MV-4-11 (cell line): ENCODE measurements at regions not wholly inside any gene's neighbourhood (a gene's known extent, or its start where the extent isn't known, plus 50 kb on each side); places are given as distances from the start of the nearest gene placed in this dataset.
"Not testable (repeated sequence)": the region's sequence is repeated elsewhere in the genome, so short reads cannot be mapped to it uniquely, and the experiment has no call there.

Source experiments
- DNase-seq: peaks from one replicate; lab custom pipeline; 2025; lab: John Stamatoyannopoulos, UW

DNA sequence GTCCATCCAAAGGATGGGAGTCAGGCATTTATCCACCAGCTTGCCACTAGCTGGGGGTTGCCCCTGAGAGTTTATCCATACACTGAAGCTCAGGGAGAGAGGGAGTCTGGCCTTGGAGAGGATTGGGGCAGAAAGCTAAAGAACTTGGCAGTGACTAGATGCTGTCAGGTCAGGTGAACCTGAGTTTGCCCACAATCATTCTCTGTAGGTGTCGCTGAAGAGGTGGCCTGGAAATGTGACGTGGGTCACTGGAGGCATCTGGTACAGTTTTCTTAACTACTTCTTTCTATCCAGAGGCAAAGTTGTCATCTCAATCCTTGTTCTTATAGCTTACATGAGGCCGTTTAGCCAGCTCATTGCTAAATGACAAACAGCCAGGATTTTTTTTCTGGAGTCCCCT, 298.0 kb upstream of the CTNNB1 start:
- no peak for DNase-seq

DNA sequence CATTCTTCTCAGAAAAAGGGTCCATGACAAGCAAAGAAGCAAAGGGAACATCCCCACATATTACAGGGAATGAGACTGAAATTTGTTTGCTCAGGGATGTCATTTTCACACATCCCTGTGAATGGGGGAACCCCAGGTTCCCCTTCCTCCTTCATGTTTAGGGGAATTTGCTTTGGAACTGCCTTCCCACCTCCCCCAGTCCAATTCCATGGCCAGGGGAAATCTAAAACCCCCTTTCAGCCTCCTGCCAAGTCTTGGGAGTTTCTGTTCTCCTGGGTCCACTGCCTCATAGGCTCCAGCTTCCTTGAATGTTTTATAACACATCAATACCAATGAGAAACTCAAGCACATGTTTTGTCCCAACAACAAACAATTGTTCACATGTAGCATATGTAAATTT, 297.5 kb upstream of the CTNNB1 start:
- DNase-seq: no peak

DNA sequence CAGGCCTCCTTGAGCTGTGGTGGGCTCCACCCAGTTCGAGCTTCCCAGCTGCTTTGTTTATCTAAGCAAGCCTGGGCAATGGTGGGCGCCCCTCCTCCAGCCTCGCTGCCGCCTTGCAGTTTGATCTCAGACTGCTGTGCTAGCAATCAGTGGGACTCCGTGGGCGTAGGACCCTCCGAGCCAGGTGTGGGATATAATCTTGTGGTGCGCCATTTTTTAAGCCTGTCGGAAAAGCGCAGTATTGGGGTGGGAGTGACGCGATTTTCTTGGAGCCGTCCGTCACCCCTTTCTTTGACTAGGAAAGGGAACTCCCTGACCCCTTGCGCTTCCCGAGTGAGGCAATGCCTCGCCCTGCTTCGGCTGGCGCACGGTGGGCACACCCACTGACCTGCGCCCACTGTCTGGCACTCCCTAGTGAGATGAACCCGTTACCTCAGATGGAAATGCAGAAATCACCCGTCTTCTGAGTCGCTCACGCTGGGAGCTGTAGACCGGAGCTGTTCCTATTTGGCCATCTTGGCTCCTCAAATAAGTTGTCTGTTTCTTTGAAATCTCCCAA, 291.3 kb upstream of the CTNNB1 start:
- not testable (repeated sequence) for DNase-seq

DNA sequence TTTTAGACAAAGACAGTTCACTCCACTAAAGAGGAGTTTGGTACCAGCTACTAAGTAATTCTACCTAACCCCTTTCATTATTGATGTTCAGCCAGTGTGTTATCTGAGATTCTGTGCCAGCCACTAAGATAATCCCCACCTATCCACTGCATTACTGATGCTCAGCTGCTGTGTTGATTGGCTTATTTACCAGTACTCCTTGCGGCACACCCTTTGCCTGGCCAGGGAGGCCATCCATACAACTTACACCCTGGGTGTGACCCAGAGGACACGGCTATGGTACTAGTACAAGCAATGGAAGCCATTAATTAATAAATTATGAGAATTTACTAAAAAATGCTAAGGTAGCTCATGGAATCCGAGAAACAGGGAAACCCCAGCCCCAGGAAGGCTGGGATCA, 290.7 kb upstream of the CTNNB1 start:
- DNase-seq: no peak

DNA sequence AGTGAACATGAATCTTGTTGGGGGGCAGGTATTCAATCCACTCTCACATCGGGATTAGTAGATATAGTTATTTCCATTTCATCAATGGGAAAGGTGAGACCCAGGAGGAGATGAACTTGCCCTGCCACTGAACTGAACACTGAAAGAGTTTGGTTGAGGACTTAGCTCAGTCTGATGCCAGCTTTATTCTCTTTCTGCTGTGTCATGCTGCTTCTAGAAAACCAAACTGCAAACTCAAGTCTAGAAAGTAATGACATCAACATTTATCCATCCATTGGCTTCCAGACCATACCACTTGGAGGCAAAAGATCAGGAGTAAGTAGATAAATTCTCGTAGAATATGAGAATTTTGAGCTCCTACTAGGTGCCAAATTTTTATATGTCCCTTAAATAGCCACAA, 288.0 kb upstream of the CTNNB1 start:
- no peak for DNase-seq

DNA sequence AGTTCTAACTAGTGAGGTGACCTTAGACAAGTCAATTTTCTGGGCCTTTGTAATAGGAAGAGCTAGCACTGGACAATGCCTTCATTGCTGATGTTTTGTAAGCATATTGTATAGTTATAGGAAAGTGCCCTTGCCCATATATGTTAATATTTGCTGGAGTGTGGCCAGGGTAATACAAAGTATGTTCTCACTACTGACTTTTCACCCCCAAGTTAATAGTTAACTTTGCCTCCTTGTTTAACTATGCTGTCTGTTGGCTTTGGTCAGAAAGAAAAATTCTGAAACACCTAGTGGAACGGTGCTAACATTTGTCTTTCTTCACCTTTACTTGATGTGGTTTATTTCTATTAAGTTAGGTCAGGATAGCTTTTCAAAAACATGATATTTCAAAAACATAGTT, 287.4 kb upstream of the CTNNB1 start:
- DNase-seq: no peak

DNA sequence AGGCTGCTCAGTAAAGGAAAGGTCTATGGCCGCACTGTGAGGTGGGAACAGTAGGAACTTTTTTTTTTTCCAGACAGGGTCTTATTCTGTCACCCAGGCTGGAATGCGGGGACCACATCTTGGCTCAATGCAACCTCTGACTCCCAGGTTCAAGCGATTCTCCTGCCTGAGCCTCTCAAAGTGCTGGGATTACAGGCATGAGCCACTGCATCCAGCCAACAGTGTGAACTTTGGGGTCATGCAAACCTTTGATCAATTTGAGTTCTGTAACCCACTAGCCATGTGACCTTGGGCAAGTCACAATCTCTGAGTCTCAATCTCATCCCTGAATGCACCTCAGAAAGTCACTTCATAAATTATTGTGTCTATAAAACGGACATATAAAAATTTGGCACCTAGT, 286.8 kb upstream of the CTNNB1 start:
- no peak for DNase-seq

DNA sequence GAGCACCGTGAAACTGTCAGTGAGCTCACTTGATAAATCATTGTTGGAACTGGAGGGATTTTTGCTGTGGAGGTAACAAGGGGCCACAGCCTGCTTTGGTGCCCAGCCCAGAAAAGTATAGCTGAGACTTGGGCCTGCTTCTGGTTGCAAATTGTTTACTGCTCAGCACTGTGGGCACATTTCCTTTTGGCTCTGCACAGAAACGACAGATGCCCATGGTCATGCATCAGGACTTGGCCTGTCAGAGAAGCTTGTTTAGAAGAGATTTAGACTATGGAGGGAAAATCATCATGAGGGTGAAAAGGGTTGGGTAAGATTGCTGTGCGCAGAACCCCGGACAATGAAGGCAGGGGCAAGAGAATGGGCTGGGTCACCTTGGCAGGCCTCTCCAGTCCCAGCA, 286.1 kb upstream of the CTNNB1 start:
- DNase-seq: no peak

DNA sequence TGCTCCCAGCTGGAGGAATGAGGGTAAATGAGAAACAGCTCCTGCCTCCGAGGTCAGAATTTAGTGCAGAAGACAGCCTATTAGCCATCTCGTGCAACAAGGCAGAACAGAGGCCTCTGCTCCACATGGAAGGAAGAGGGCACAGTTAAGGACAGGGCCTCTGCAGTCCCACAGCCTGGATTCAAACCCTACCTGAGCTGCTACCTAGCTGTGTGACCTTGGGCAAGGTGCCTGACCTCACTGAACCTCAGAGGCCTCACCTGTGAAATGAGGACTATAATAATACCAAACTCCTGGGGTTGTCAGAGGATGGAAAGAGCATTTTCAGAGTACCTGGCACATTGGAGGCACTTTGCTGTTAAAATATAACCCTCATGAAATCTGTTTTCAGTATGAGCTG, 285.7 kb upstream of the CTNNB1 start:
- DNase-seq: no peak

DNA sequence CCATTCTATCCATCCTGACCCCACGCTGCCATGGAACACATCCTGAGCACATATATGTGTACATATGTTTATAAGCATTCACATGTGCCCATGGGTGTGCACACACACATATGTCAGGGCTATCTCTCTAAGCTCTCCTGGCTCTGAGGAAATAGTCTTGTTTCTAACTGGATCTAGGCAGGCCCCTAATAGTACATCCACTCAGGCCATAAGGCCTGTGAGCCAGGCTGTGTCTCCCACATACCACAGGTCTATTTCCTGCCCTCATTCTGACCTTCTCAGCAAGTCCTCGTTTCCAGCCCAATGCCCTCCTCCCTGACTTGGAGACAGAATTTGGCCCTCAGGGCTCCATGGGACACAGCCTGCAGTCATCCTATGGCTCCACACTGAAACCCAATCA, 284.8 kb upstream of the CTNNB1 start:
- no peak for DNase-seq

DNA sequence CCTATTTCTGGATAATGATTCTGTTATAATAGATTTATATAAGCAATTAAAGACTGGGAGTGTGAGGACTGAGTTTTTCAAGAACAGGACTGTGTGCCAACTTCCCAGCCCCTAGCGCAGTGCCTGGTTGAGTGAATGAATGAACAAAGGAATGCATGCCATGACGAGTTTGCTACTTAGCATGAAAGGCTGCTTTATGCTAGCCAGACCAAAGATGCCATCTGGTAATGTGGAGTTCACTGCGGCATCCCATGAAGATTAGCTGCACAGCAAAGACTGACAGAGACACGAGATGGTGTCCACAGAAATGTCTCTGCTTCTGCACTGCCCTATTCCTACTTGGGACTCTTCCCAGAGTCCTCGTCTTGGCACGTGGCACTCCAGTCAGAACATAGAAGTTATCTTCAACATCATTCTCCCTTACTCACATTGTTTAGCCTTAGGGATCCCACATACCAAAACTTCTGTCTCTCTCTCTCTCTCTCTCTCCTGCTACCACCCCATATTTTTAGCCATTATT, 283.9 kb upstream of the CTNNB1 start:
- no peak for DNase-seq

DNA sequence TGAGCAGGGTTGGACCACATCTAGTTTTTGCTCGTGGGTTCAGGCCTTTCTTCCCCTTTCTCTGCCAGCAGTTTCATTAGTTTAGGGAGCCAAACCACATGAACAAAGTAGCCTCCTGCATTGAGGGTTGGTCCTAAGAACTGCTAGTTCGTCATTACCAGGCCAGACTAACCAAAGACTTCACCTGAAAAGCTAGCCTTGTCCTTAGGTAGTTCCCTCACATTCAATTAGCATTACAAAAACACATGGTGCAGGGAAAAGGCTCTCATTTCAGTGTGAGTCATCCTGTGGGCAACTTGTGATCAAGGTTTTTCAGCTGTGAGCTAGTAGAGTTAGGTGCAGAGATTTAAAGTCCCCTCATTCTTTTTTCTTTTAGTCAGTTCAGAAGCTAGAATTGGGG, 279.3 kb upstream of the CTNNB1 start:
- DNase-seq: peak; percentile 54

DNA sequence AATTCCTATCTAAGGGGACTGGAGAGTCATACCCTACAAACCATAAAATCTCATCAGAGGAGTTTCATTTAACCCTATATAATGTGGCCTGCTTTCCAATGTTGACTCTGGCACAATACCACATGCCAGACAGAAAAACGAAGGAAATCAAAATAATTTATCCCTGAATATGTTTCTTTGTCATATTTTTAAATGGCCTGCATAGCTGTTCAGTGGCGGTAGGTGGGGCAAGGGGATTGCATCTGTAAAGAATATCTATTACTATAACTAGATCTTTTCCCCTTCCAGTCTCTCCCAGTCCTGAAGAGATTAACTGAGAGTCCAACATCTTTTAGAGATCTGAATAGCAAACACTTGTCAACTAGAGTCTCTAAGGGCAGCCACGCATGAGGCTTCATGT, 278.1 kb upstream of the CTNNB1 start:
- no peak for DNase-seq

DNA sequence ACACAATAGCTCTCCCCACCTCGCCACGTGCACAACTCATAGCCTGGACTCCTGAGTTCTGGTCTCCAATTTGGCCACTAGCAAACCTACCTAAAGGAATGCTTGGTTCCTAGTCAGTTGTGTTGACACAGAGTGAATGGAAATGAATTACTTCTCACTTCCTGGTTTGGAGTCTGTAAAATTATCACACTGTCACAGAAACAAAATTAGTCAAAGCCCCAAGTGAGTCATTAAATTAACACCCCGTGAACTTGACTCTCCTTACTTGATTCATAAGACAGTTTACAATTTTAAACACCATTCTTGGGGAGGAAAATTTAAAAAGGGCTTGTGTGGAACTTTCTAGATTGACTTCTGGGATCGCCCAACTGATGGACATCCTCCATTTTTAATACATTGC, 276.2 kb upstream of the CTNNB1 start:
- DNase-seq: peak; percentile 63

DNA sequence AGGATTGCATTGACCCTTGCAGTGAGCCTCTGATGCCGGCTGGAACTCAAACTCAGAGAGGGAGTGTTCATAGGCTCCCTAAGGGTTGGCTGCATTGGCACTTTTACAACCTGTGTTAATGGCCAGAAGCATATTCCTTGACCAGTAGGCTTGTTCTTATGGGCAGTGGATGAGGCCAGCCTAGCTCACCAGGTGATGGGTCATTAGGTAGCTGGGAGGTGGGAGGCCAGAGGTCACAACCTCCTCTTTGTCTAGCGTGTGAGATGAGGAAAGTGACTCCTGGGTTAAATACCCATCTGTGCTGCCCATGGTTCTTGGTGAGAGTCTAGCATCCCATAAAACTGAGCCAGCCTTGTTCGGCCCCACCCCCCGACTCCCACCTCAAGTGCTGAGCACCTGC, 275.7 kb upstream of the CTNNB1 start:
- no peak for DNase-seq

DNA sequence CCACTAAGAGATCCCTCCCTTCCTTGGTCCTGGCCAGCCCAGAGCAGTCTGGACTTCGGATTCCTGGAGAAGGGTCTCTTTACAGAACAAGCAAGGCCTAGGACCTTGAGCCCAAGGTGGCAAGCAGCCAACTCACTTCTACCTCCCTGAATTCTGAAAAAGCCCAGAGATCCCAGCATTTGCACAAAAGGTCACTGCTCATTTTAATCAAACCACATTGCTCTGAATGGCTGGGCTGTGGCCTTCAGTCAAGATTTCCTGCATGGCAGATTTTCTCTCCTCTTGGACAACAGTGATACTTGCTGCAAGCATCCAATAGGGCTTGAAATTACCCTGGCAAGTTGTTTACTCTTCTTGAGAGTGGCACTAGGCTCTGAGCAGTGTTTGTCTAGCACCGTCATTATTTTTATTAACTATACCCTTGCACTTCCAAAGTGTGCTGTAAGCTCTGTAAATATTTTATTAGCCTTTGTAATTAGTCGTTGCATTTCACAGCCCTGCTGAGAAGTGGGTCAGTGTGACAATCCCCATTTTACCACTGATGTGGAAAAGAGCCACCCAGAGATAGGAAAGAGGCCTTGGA, 274.7 kb upstream of the CTNNB1 start:
- no peak for DNase-seq

DNA sequence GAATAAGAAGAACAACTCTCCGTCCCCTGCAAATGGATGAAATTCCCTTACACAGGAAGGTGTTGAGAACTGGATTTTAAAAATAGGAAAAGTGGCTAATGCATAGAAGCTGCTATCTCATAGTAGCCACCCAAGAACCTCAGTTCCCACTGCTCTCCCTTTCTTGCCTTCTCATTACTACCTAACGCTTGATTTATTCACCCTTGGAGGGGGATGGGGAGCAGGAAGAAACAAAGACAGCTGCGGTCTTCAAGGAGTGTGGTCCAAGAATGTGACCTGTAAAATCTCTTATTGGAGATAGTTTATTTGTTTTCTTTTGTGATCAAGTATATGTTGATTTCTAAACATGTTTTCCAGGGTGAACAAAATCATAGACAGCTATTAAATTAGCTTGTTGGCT, 274.1 kb upstream of the CTNNB1 start:
- no peak for DNase-seq

DNA sequence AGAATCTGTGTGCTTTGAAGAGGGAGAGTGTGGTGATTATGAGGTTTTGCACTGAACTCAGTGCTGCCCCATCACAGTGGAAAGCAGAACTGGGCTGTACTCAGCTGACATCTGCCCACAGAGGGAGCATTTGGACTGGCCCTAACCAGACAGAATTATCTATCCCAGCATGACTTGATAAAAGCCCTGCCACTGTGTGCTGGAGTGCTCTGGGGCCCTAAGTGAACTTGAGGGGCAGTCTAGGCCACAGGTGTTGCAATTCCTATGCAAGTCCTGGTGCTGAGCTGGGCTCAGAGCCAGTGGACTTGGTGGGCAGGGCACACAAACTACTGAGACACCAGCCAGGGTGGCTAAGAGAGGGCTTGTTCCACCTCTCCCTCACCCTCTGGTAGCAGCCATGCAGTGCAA, 269.2 kb upstream of the CTNNB1 start:
- peak; percentile 82 for DNase-seq

DNA sequence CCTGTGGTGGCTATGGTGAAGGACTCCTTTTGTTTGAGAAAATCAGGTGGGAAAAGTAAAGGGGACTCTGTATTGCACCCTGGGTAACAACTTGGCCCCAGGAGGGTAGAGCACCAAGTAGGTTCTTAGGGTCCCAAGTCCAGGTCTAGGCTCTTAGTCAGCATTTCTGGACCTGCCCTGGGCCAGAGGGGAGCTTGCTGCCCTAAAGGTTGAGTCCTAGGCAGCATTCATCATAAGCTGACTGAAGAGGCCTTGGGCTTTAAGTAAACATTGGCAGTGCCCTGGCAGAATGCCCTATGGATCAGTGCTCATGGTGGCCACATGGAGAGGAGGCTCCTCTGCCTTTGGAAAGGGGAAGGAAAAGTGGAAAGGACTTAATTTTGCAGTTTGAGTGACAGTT, 268.5 kb upstream of the CTNNB1 start:
- no peak for DNase-seq

DNA sequence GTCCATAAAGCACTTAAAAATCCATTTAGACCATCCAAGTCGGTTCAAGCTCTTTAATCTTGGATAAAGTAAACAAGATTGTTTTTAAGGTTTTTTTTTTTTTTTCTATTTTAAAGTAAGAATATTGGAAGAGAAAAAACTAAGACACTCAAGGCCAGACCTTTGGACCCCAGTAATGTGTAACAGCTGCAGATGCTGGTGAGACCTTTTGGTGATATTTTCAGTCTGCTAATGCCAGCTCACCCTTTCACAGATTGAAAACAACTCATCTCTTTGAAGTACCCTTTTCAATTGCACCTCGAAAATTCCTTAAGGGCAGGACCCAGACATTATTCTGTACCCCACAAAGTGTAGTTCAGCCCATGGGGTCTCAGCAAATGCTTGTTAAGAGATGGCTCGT, 260.7 kb upstream of the CTNNB1 start:
- no peak for DNase-seq

DNA sequence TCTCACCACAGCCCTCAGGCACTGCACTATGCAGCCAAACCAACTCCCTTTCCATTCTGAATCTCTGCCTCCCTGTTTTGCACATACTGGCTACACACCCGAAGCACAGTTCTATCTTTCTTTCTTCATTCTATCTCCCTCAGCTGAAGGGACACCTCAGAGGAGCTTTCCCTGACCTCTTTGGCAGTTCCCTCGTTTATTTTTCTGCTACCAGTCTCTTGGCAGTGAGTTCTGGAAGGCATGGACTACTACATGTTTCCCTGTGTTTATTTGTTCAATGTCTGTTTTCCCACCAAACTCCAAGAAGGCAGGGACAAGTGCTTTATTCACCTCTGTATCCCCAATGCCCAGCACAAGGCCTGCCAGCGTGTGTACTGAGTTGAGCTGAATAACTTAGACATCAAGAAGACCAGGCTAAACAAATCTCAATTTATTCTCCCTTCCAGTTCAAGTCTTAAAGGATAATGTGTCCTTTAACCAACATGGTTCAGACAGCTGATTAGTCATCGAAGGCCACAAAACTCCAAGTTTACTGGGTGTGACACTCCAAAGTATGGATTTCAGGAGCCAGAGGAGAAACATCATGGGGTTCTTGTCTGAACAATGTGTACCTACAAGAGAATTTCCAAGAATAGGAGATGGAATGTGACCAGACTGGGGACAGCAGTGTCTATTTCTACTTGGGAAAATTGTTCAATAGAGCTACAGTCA, 260.1 kb upstream of the CTNNB1 start:
- DNase-seq: no peak

DNA sequence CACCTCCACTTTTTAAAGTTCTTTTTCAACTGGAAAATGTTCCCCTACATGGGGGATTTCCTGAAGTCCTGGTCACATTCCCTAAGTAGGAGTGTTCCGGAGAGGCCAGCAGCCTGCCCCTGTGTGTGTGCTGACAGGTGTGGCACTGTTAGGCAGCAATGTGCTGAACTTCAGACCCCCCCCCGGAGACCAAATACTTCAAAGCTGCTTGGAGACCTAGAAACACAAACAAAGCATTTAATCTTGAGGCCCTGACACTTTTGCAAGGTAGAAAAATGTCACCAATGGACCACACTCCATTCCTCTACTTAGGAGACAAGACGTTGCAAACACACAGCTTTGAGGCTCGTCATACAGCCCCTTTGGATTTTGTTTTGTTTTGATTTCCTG, 259.6 kb upstream of the CTNNB1 start:
- DNase-seq: no peak

DNA sequence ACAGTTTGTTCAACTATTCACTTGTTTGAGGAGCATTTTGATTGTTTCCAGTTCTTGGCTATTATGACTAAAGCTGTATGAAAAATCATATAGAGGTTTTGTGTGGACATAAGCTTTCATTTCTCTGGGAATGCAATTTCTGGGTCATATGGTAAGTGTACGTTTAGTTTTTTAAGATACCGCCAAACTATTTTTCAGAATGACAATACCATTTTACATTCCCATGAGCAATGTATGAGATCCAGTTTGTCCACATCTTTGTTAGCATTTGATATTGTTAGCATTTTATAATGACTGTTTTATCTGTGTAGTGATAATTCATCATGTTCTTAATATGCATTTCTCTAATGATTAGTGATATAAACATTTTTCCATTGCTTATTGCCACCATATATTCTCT, 258.7 kb upstream of the CTNNB1 start:
- DNase-seq: no peak

DNA sequence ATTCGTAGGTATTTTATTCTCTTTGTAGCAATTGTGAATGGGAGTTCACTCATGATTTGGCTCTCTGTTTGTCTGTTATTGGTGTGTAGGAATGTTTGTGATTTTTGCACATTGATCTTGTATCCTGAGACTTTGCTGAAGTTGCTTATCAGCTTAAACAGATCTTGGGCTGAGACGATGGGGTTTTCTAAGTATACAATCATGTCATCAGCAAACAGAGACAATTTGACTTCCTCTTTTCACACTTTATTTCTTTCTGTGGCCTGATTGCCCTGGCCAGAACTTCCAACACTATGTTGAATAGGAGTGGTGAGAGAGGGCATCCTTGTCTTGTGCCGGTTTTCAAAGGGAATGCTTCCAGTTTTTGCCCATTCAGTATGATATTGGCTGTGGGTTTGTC, 252.3 kb upstream of the CTNNB1 start:
- DNase-seq: peak; percentile 50
